ENCODE measurements at regions not wholly inside any gene's neighbourhood (a gene's known extent, or its start where the extent isn't known, plus 50 kb on each side); places are given as distances from the start of the nearest gene placed in this dataset.

DNA sequence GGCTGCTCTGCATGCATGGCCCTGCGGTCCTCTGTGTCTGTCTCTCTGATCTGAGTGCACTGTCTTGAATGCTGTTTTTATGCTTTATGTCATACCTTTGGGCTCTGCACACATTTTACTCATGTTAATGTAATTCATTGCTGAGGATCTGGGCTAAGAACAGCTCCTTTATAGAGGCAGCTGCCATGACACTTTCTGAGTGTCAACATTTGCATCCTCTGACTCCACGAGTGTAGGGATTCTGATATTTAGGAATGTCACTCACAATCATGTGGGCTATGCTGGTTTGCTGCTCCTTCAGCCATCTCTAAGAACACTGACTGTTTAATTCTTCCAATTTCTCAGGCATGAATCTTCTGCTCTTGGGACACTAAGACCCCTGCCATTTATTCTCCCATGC, 192.2 kb upstream of the CPEB2 start:
- TF ChIP-seq, protein P1, sequence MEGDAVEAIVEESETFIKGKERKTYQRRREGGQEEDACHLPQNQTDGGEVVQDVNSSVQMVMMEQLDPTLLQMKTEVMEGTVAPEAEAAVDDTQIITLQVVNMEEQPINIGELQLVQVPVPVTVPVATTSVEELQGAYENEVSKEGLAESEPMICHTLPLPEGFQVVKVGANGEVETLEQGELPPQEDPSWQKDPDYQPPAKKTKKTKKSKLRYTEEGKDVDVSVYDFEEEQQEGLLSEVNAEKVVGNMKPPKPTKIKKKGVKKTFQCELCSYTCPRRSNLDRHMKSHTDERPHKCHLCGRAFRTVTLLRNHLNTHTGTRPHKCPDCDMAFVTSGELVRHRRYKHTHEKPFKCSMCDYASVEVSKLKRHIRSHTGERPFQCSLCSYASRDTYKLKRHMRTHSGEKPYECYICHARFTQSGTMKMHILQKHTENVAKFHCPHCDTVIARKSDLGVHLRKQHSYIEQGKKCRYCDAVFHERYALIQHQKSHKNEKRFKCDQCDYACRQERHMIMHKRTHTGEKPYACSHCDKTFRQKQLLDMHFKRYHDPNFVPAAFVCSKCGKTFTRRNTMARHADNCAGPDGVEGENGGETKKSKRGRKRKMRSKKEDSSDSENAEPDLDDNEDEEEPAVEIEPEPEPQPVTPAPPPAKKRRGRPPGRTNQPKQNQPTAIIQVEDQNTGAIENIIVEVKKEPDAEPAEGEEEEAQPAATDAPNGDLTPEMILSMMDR (IDR thresholded peaks at IDR 0.05): no peak
- no peak for TF ChIP-seq POLR2A (IDR thresholded peaks at IDR 0.05)
